Mucosa of gallbladder (tissue), 1 donor: ENCODE measurements at regions not wholly inside any gene's neighbourhood (a gene's known extent, or its start where the extent isn't known, plus 50 kb on each side); places are given as distances from the start of the nearest gene placed in this dataset.
"Not testable (repeated sequence)": the region's sequence is repeated elsewhere in the genome, so short reads cannot be mapped to it uniquely, and the experiment has no call there.

Experiments used
- DNase-seq: peaks from one replicate; pipeline ENCODE4 v3.0.0-alpha.2; 2020; ENCODE audit warnings: low spot score
- donor health status: DM: no; HTN: no; CAD: no.

- DNase-seq, result not testable (repeated sequence)
These were observed 283.4 kb upstream of the SEMA6A start for GRCh38 chr5:116858020-116858419.

- DNase-seq, result no peak
These were observed 281.6 kb upstream of the SEMA6A start for GRCh38 chr5:116856271-116856670.

GRCh38 chr5:116853992-116854391 lies 279.4 kb upstream of the SEMA6A start:
- DNase-seq, result no peak

- no peak for DNase-seq
These were observed 274.4 kb upstream of the SEMA6A start for GRCh38 chr5:116848954-116849581.

GRCh38 chr5:116847960-116848359 lies 273.3 kb upstream of the SEMA6A start:
- DNase-seq, result no peak

- DNase-seq, result no peak
These were observed 269.4 kb upstream of the SEMA6A start for GRCh38 chr5:116844015-116844414.

GRCh38 chr5:116842514-116842961 lies 267.9 kb upstream of the SEMA6A start:
- no peak for DNase-seq

GRCh38 chr5:116841734-116842133 lies 267.1 kb upstream of the SEMA6A start:
- DNase-seq, result no peak

GRCh38 chr5:116838011-116838536 lies 263.5 kb upstream of the SEMA6A start:
- no peak for DNase-seq

- DNase-seq, result no peak
These were observed 260.3 kb upstream of the SEMA6A start for GRCh38 chr5:116834796-116835515.

GRCh38 chr5:116830079-116830478 lies 255.5 kb upstream of the SEMA6A start:
- DNase-seq, result no peak

GRCh38 chr5:116827078-116827477 lies 252.5 kb upstream of the SEMA6A start:
- DNase-seq, result no peak

GRCh38 chr5:116825486-116825885 lies 250.9 kb upstream of the SEMA6A start:
- no peak for DNase-seq

GRCh38 chr5:116824751-116825438 lies 250.3 kb upstream of the SEMA6A start:
- DNase-seq, result no peak

GRCh38 chr5:116814626-116815385 lies 240.2 kb upstream of the SEMA6A start:
- DNase-seq, result peak; percentile 31

- DNase-seq, result no peak
These were observed 239.3 kb upstream of the SEMA6A start for GRCh38 chr5:116813906-116814305.

- no peak for DNase-seq
These were observed 238.7 kb upstream of the SEMA6A start for GRCh38 chr5:116813356-116813755.

GRCh38 chr5:116810951-116811350 lies 236.3 kb upstream of the SEMA6A start:
- DNase-seq, result no peak

- DNase-seq, result no peak
These were observed 232.2 kb upstream of the SEMA6A start for GRCh38 chr5:116806836-116807235.

GRCh38 chr5:116799401-116799800 lies 224.8 kb upstream of the SEMA6A start:
- no peak for DNase-seq

- no peak for DNase-seq
These were observed 220.6 kb upstream of the SEMA6A start for GRCh38 chr5:116795189-116795588.

GRCh38 chr5:116789522-116789921 lies 214.9 kb upstream of the SEMA6A start:
- DNase-seq, result no peak
